Thyroid gland (tissue), 4 donors: ENCODE measurements at regions not wholly inside any gene's neighbourhood (a gene's known extent, or its start where the extent isn't known, plus 50 kb on each side); places are given as distances from the start of the nearest gene placed in this dataset.

ENCODE experiments used
- POLR2A ChIP-seq, 2 donors: fragments of 450-650 bp; IDR thresholded peaks; one replicate each; pipeline ENCODE4 v1.6.1; 2017; ENCODE audit warnings: antibody characterized with exemption in 2 of 2, mild to moderate bottlenecking in 2 of 2, moderate library complexity in 1 of 2
- TF ChIP-seq, protein P1 (sequence below), 6 experiments: fragments of 200-600 bp in 3 of 6; fragments of 450-650 bp in 3 of 6; sonication (generic) in 3 of 6; IDR thresholded peaks; one replicate each; pipeline ENCODE4 v1.5.1; 2016 to 2019; ENCODE audit warnings: antibody characterized with exemption in 6 of 6, mild to moderate bottlenecking in 2 of 6, inconsistent platforms in 1 of 6, moderate library complexity in 1 of 6

GRCh38 chr12:18850752-18851151, 112.8 kb downstream of the CAPZA3 start:
- TF ChIP-seq, protein P1, sequence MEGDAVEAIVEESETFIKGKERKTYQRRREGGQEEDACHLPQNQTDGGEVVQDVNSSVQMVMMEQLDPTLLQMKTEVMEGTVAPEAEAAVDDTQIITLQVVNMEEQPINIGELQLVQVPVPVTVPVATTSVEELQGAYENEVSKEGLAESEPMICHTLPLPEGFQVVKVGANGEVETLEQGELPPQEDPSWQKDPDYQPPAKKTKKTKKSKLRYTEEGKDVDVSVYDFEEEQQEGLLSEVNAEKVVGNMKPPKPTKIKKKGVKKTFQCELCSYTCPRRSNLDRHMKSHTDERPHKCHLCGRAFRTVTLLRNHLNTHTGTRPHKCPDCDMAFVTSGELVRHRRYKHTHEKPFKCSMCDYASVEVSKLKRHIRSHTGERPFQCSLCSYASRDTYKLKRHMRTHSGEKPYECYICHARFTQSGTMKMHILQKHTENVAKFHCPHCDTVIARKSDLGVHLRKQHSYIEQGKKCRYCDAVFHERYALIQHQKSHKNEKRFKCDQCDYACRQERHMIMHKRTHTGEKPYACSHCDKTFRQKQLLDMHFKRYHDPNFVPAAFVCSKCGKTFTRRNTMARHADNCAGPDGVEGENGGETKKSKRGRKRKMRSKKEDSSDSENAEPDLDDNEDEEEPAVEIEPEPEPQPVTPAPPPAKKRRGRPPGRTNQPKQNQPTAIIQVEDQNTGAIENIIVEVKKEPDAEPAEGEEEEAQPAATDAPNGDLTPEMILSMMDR (IDR thresholded peaks at IDR 0.05) = no peak
- TF ChIP-seq POLR2A (IDR thresholded peaks at IDR 0.05) = no peak
